IMR-90 (cell line): ENCODE measurements at regions not wholly inside any gene's neighbourhood (a gene's known extent, or its start where the extent isn't known, plus 50 kb on each side); places are given as distances from the start of the nearest gene placed in this dataset.

Source experiments
- ATAC-seq: fragments of 200-7000 bp; cut with Tn5 transposase; 2 replicates; pipeline ENCODE4 v1.9.1; 2020; ENCODE audit warnings: low read depth, mild to moderate bottlenecking, moderate library complexity
- BruUV-seq: library from RNA; stranded (reverse); fragments of 400-500 nt; replicated peaks from 2 replicates; lab custom pipeline; 2021; lab: Mats Ljungman, UMichigan
- CTCF ChIA-PET: fragments of 300-600 bp; formaldehyde crosslinking; extraction: SDS; loops from one replicate; lab custom pipeline; 2021; ENCODE audit warnings: antibody characterized with exemption; lab: Yijun Ruan, JAX
- POLR2A ChIA-PET: fragments of 300-600 bp; sonication (Branson Sonifier 250); formaldehyde crosslinking; loops from one replicate; lab custom pipeline; 2022; ENCODE audit warnings: antibody characterized with exemption; ENCODE audit not compliant: unreplicated experiment; lab: Charles Lee
- DNase-seq: peaks from one replicate; pipeline ENCODE4 v3.0.0; 2013
- H2AFZ ChIP-seq: replicated peaks from 2 replicates; pipeline ENCODE3; 2013; ENCODE audit warnings: low read length, mild to moderate bottlenecking; ENCODE audit not compliant: poor library complexity
- H2AK5ac ChIP-seq: 2 replicates; pipeline ENCODE4 v1.6.1; 2013; ENCODE audit warnings: low read depth, low read length, inconsistent platforms
- H2AK9ac ChIP-seq: replicated peaks from 2 replicates; pipeline ENCODE3; 2013; ENCODE audit warnings: mild to moderate bottlenecking, low read depth, low read length, moderate library complexity; ENCODE audit not compliant: poor library complexity
- H2BK120ac ChIP-seq: 2 replicates; pipeline ENCODE4 v1.6.1; 2013; ENCODE audit warnings: low read depth, low read length, inconsistent platforms
- H2BK15ac ChIP-seq: 3 replicates; pipeline ENCODE4 v1.6.1; 2013; ENCODE audit warnings: low read depth, low read length, inconsistent platforms
- H2BK20ac ChIP-seq: 2 replicates; pipeline ENCODE4 v1.6.1; 2013; ENCODE audit warnings: low read depth, mild to moderate bottlenecking, inconsistent platforms, low read length, moderate library complexity
- H2BK5ac ChIP-seq: 2 replicates; pipeline ENCODE4 v1.6.1; 2013; ENCODE audit warnings: mild to moderate bottlenecking, low read depth, low read length, inconsistent platforms; ENCODE audit not compliant: poor library complexity, severe bottlenecking
- H3K14ac ChIP-seq: replicated peaks from 2 replicates; pipeline ENCODE4 v1.6.1; 2013; ENCODE audit warnings: low read depth, low read length, inconsistent platforms
- H3K18ac ChIP-seq: 2 replicates; pipeline ENCODE4 v1.6.1; 2013; ENCODE audit warnings: low read depth, low read length, control low read depth
- H3K23ac ChIP-seq: 2 replicates; pipeline ENCODE4 v1.6.1; 2013; ENCODE audit warnings: low read depth, low read length, inconsistent platforms
- H3K27ac ChIP-seq: 2 replicates; pipeline ENCODE4 v1.5.1; 2013; ENCODE audit warnings: mild to moderate bottlenecking, control low read depth, low read length; ENCODE audit not compliant: insufficient read depth
- H3K27me3 ChIP-seq: 2 replicates; pipeline ENCODE4 v1.6.1; 2013; ENCODE audit warnings: low read length; ENCODE audit not compliant: control insufficient read depth, insufficient read depth
- H3K36me3 ChIP-seq: 2 replicates; pipeline ENCODE4 v1.6.1; 2013; ENCODE audit warnings: low read length, mixed read lengths; ENCODE audit not compliant: control insufficient read depth, insufficient read depth
- H3K4ac ChIP-seq: 2 replicates; pipeline ENCODE4 v1.6.1; 2013; ENCODE audit warnings: low read depth, low read length, inconsistent platforms
- H3K4me1 ChIP-seq: 2 replicates; pipeline ENCODE4 v1.6.1; 2013; ENCODE audit warnings: low read length, mixed read lengths; ENCODE audit not compliant: control insufficient read depth, insufficient read depth
- H3K4me2 ChIP-seq: 2 replicates; pipeline ENCODE4 v1.6.1; 2013; ENCODE audit warnings: low read depth, mild to moderate bottlenecking, control low read depth, low read length, moderate library complexity
- H3K4me3 ChIP-seq: 2 replicates; pipeline ENCODE4 v1.5.1; 2013; ENCODE audit warnings: low read depth, mild to moderate bottlenecking, control low read depth, low read length, moderate library complexity; ENCODE audit not compliant: insufficient read depth
- H3K56ac ChIP-seq: 2 replicates; pipeline ENCODE4 v1.6.1; 2013; ENCODE audit warnings: low read length, inconsistent platforms; ENCODE audit not compliant: insufficient read depth; ENCODE audit errors: extremely low read depth
- H3K79me1 ChIP-seq, 2 experiments: 2 replicates each; pipeline ENCODE4 v1.6.1; 2013; ENCODE audit warnings: low read length in 2 of 2, inconsistent platforms in 1 of 2, low read depth in 1 of 2
- H3K9ac ChIP-seq: 2 replicates; pipeline ENCODE4 v1.6.1; 2013; ENCODE audit warnings: low read depth, low read length, control low read depth
- H3K9me1 ChIP-seq: 2 replicates; pipeline ENCODE4 v1.6.1; 2013; ENCODE audit warnings: low read length, inconsistent platforms; ENCODE audit not compliant: insufficient read depth
- H3K9me3 ChIP-seq: 2 replicates; pipeline ENCODE4 v1.6.1; 2013; ENCODE audit warnings: low read length; ENCODE audit not compliant: control insufficient read depth, insufficient read depth
- H4K20me1 ChIP-seq: 2 replicates; pipeline ENCODE4 v1.6.1; 2013; ENCODE audit warnings: low read length, inconsistent platforms; ENCODE audit not compliant: insufficient read depth
- H4K5ac ChIP-seq: 2 replicates; pipeline ENCODE4 v1.6.1; 2013; ENCODE audit warnings: mild to moderate bottlenecking, low read depth, low read length, control low read depth
- H4K8ac ChIP-seq, 2 experiments: 2 replicates each; pipeline ENCODE4 v1.6.1; 2013; ENCODE audit warnings: low read depth in 2 of 2, low read length in 2 of 2, control low read depth in 1 of 2, inconsistent platforms in 1 of 2
- H4K91ac ChIP-seq: 2 replicates; pipeline ENCODE4 v1.6.1; 2013; ENCODE audit warnings: low read depth, low read length, inconsistent platforms; ENCODE audit not compliant: insufficient read depth
- BHLHE40 ChIP-seq: fragments of 150-350 bp; IDR thresholded peaks from 2 replicates; pipeline ENCODE4 v1.6.1; 2016; ENCODE audit warnings: mild to moderate bottlenecking, low read depth, low read length
- CEBPB ChIP-seq: IDR thresholded peaks from 2 replicates; pipeline ENCODE4 v1.6.1; 2012; ENCODE audit warnings: low read depth, low read length, improper control_type of control experiment
- CHD1 ChIP-seq: IDR thresholded peaks from 2 replicates; pipeline ENCODE4 v1.6.1; 2012; ENCODE audit warnings: low read depth, low read length, improper control_type of control experiment
- FOS ChIP-seq: fragments of 150-350 bp; IDR thresholded peaks from 2 replicates; pipeline ENCODE4 v1.6.1; 2016; ENCODE audit warnings: low read depth, low read length
- MAFK ChIP-seq: IDR thresholded peaks from 2 replicates; pipeline ENCODE4 v1.6.1; 2012; ENCODE audit warnings: low read depth, low read length, improper control_type of control experiment
- MAZ ChIP-seq: IDR thresholded peaks from 2 replicates; pipeline ENCODE4 v1.6.1; 2012; ENCODE audit warnings: low read depth, mild to moderate bottlenecking, low read length, improper control_type of control experiment, moderate library complexity, borderline replicate concordance
- MXI1 ChIP-seq: IDR thresholded peaks from 2 replicates; pipeline ENCODE4 v1.6.1; 2012; ENCODE audit warnings: low read depth, mild to moderate bottlenecking, low read length, moderate library complexity, borderline replicate concordance
- NFE2L2 ChIP-seq: fragments of 150-350 bp; IDR thresholded peaks from 2 replicates; pipeline ENCODE4 v1.6.1; 2016; ENCODE audit warnings: low read depth, mild to moderate bottlenecking, low read length
- POLR2A ChIP-seq: IDR thresholded peaks from 2 replicates; pipeline ENCODE4 v1.6.1; 2012; ENCODE audit warnings: mild to moderate bottlenecking, low read depth, low read length
- RAD21 ChIP-seq: IDR thresholded peaks from 2 replicates; pipeline ENCODE4 v1.6.1; 2012; ENCODE audit warnings: low read length, improper control_type of control experiment
- RCOR1 ChIP-seq: IDR thresholded peaks from 2 replicates; pipeline ENCODE4 v1.6.1; 2012; ENCODE audit warnings: mild to moderate bottlenecking, low read length, improper control_type of control experiment; ENCODE audit not compliant: insufficient replicate concordance
- RFX5 ChIP-seq: IDR thresholded peaks from 2 replicates; pipeline ENCODE4 v1.8.0; 2012; ENCODE audit warnings: low read depth, mild to moderate bottlenecking, low read length, moderate library complexity
- SMC3 ChIP-seq: fragments of 150-350 bp; IDR thresholded peaks from 2 replicates; pipeline ENCODE4 v1.6.1; 2016; ENCODE audit warnings: low read depth, mild to moderate bottlenecking, antibody characterized with exemption, low read length, moderate library complexity
- USF2 ChIP-seq: fragments of 150-350 bp; IDR thresholded peaks from 2 replicates; pipeline ENCODE4 v1.6.1; 2017; ENCODE audit warnings: mild to moderate bottlenecking, antibody characterized with exemption, low read length, low read depth
- WGBS, 2 experiments: methylation state at CpG; one replicate each; pipeline versions ENCODE4 v1.1.5 to v1.1.7; 2013; ENCODE audit warnings: missing lambda C conversion rate in 2 of 2; ENCODE audit not compliant: insufficient read length in 1 of 2; ENCODE audit errors: extremely low coverage in 2 of 2; 5-methylcytosine and 5-hydroxymethylcytosine counted together
- dilution Hi-C: fragments of 300-500 bp; cut with HindIII; formaldehyde crosslinking; loops from one replicate; pipeline ENCODE4 v1.14.3; 2018; ENCODE audit warnings: low sequenced_read_pairs; ENCODE audit not compliant: unreplicated experiment
- in situ Hi-C: fragments of 300-500 bp; cut with MboI; formaldehyde crosslinking; loops from 3 replicates; pipeline ENCODE4 v1.14.3; 2019; ENCODE audit warnings: low sequenced_read_pairs, inconsistent platforms, mixed read lengths
- intact Hi-C: fragments of 100-400 bp; cut with micrococcal nuclease; formaldehyde crosslinking; loops from 2 replicates; pipeline ENCODE4 v1.10.0; 2022
- TF ChIP-seq, protein P1 (sequence below): conservative IDR thresholded peaks from 2 replicates; pipeline ENCODE4 v1.5.1; 2012; ENCODE audit warnings: mild to moderate bottlenecking, low read depth, low read length, improper control_type of control experiment
- TF ChIP-seq, protein P2 (sequence below): fragments of 150-350 bp; IDR thresholded peaks from 2 replicates; pipeline ENCODE4 v1.6.1; 2016; ENCODE audit warnings: low read depth, mild to moderate bottlenecking, low read length, moderate library complexity, borderline replicate concordance

DNA sequence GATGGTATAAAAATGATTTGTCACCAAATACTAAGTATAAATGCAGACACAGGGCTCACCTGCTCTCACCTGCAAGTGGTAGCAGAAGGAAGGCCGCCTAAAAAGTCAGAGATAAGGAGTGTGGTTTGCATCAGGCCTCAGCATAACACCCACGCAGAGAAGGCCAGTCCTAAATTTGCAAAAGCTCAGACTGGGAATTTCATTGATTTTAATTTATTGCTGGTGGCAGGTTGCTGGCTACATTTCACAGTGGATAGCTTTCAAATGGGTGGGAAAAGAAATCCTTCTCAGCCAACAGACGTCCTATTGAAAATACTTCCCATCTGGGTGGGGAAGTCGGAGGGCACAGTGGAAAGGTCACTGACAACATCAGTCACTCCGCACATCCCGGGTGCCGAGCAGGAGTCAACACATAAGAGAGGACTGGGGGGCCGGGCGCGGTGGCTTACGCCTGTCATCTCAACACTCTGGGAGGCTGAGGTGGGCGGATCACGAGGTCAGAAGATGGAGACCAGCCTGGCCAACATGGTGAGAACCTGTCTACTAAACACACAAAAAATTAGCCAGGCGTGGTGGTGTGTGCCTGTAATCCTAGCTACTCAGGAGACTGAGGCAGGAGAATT is 561.8 kb upstream of the MKI67 start:
- Histone ChIP-seq H3K56ac (no peak overlapping the region), H3K27me3 (no peaks in the 10 kb centered on the region), H3K79me1 (no peaks in the 10 kb centered on the region), H3K9me3 (peaks cover 37% of the 10 kb centered on the region), H3K4me3 (no peak overlapping the region), H4K8ac (no peak overlapping the region), H4K5ac (no peak overlapping the region), H4K91ac (no peak overlapping the region), H2AK9ac (no peak overlapping the region), H2BK120ac (no peak overlapping the region), H3K18ac (no peak overlapping the region), H3K23ac (no peak overlapping the region), H3K27ac (no peak overlapping the region), H2BK20ac (no peak overlapping the region), H3K4ac (no peak overlapping the region), H2AFZ (no peak overlapping the region), H2AK5ac (no peak overlapping the region), H3K36me3 (no peaks in the 10 kb centered on the region), H3K4me1 (no peaks in the 10 kb centered on the region), H2BK5ac (no peak overlapping the region), H3K14ac (no peak overlapping the region), H3K4me2 (no peak overlapping the region), H2BK15ac (no peak overlapping the region), H4K20me1 (no peaks in the 10 kb centered on the region), H3K9me1 (no peaks in the 10 kb centered on the region), H3K9ac (no peak overlapping the region)
- dilution Hi-C loops = no loop called here
- DNase-seq = no peak
- in situ Hi-C loops = no loop called here
- BruUV-seq = no TSS peak
- ChIA-PET POLR2A (no interaction called here), CTCF (no interaction called here)
- no peak for ATAC-seq
- intact Hi-C loops = no loop called here
- 53% methylated on average over 4 of the region's 14 CpGs; no CpG with 5 or more reads in 1 of the 2 experiments for WGBS, 2 experiments
- TF ChIP-seq MAZ (no peak), SMC3 (no peak), USF2 (no peak), FOS (no peak), RFX5 (no peak), RAD21 (no peak), CEBPB (no peak), RCOR1 (no peak), MAFK (no peak), POLR2A (no peak), MXI1 (no peak), BHLHE40 (no peak), CHD1 (no peak), NFE2L2 (no peak)
- TF ChIP-seq, protein P1, sequence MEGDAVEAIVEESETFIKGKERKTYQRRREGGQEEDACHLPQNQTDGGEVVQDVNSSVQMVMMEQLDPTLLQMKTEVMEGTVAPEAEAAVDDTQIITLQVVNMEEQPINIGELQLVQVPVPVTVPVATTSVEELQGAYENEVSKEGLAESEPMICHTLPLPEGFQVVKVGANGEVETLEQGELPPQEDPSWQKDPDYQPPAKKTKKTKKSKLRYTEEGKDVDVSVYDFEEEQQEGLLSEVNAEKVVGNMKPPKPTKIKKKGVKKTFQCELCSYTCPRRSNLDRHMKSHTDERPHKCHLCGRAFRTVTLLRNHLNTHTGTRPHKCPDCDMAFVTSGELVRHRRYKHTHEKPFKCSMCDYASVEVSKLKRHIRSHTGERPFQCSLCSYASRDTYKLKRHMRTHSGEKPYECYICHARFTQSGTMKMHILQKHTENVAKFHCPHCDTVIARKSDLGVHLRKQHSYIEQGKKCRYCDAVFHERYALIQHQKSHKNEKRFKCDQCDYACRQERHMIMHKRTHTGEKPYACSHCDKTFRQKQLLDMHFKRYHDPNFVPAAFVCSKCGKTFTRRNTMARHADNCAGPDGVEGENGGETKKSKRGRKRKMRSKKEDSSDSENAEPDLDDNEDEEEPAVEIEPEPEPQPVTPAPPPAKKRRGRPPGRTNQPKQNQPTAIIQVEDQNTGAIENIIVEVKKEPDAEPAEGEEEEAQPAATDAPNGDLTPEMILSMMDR = no peak
- TF ChIP-seq, protein P2, sequence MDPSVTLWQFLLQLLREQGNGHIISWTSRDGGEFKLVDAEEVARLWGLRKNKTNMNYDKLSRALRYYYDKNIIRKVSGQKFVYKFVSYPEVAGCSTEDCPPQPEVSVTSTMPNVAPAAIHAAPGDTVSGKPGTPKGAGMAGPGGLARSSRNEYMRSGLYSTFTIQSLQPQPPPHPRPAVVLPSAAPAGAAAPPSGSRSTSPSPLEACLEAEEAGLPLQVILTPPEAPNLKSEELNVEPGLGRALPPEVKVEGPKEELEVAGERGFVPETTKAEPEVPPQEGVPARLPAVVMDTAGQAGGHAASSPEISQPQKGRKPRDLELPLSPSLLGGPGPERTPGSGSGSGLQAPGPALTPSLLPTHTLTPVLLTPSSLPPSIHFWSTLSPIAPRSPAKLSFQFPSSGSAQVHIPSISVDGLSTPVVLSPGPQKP = no peak
